GM19467 (cell line): ENCODE measurements at regions not wholly inside any gene's neighbourhood (a gene's known extent, or its start where the extent isn't known, plus 50 kb on each side); places are given as distances from the start of the nearest gene placed in this dataset.

Experiments
- ATAC-seq: cut with Tn5 transposase; IDR thresholded peaks from one replicate; pipeline ENCODE4 v1.9.1; 2021; ENCODE audit warnings: mild to moderate bottlenecking, moderate library complexity; ENCODE audit not compliant: unreplicated experiment

- ATAC-seq, result no peak
These were observed 439.2 kb upstream of the IGFBP3 start for GRCh38 chr7:46360296-46360695.

GRCh38 chr7:46357851-46358250, 436.8 kb upstream of the IGFBP3 start:
- no peak for ATAC-seq

GRCh38 chr7:46357290-46357689, 436.2 kb upstream of the IGFBP3 start:
- ATAC-seq, result no peak

GRCh38 chr7:46356371-46356770, 435.3 kb upstream of the IGFBP3 start:
- ATAC-seq, result no peak

GRCh38 chr7:46355331-46355730, 434.3 kb upstream of the IGFBP3 start:
- no peak for ATAC-seq

GRCh38 chr7:46352004-46352954, 431.2 kb upstream of the IGFBP3 start:
- ATAC-seq, result no peak

- no peak for ATAC-seq
These were observed 428.4 kb upstream of the IGFBP3 start for GRCh38 chr7:46349490-46349889.

- no peak for ATAC-seq
These were observed 423.5 kb upstream of the IGFBP3 start for GRCh38 chr7:46344533-46344932.

GRCh38 chr7:46343802-46344201, 422.7 kb upstream of the IGFBP3 start:
- no peak for ATAC-seq

- no peak for ATAC-seq
These were observed 401.9 kb upstream of the IGFBP3 start for GRCh38 chr7:46322937-46323336.

GRCh38 chr7:46321556-46322205, 400.6 kb upstream of the IGFBP3 start:
- ATAC-seq, result no peak

GRCh38 chr7:46320956-46321355, 399.9 kb upstream of the IGFBP3 start:
- ATAC-seq, result no peak

- ATAC-seq, result no peak
These were observed 398.8 kb upstream of the IGFBP3 start for GRCh38 chr7:46319841-46320240.

GRCh38 chr7:46318276-46318675, 397.2 kb upstream of the IGFBP3 start:
- ATAC-seq, result no peak

GRCh38 chr7:46317256-46317655, 396.2 kb upstream of the IGFBP3 start:
- ATAC-seq, result no peak

GRCh38 chr7:46315891-46316290, 394.8 kb upstream of the IGFBP3 start:
- no peak for ATAC-seq

- no peak for ATAC-seq
These were observed 380.6 kb upstream of the IGFBP3 start for GRCh38 chr7:46301677-46302076.

GRCh38 chr7:46297515-46297914, 376.4 kb upstream of the IGFBP3 start:
- no peak for ATAC-seq

GRCh38 chr7:46296526-46296925, 375.5 kb upstream of the IGFBP3 start:
- ATAC-seq, result no peak

- no peak for ATAC-seq
These were observed 373.3 kb upstream of the IGFBP3 start for GRCh38 chr7:46294381-46294780.

- ATAC-seq, result no peak
These were observed 371.7 kb upstream of the IGFBP3 start for GRCh38 chr7:46292741-46293140.

- ATAC-seq, result no peak
These were observed 370.6 kb upstream of the IGFBP3 start for GRCh38 chr7:46291601-46292150.
